ENCODE measurements at regions not wholly inside any gene's neighbourhood (a gene's known extent, or its start where the extent isn't known, plus 50 kb on each side); places are given as distances from the start of the nearest gene placed in this dataset.
A peak's percentile ranks its signal among the peaks of the same experiment; 100 is the strongest.
"Not testable (repeated sequence)": the region's sequence is repeated elsewhere in the genome, so short reads cannot be mapped to it uniquely, and the experiment has no call there.

- no peak for DNase-seq (ENCODE audit: low read depth in 2 of 2)
These were observed 51.8 kb upstream of the MYB start for GRCh38 chr6:135129136-135129856.

- DNase-seq (ENCODE audit: low read depth in 2 of 2), result peak; percentile 50 to 53
These were observed 52.7 kb upstream of the MYB start for GRCh38 chr6:135128268-135128914.

GRCh38 chr6:135126729-135127128 lies 54.4 kb upstream of the MYB start:
- no peak for DNase-seq (ENCODE audit: low read depth in 2 of 2)

- no peak for DNase-seq (ENCODE audit: low read depth in 2 of 2)
These were observed 55.1 kb upstream of the MYB start for GRCh38 chr6:135126034-135126433.

- no peak for DNase-seq (ENCODE audit: low read depth in 2 of 2)
These were observed 59.7 kb upstream of the MYB start for GRCh38 chr6:135121434-135121833.

- DNase-seq (ENCODE audit: low read depth in 2 of 2), result no peak
These were observed 62.9 kb upstream of the MYB start for GRCh38 chr6:135118134-135118730.

- no peak for DNase-seq (ENCODE audit: low read depth in 2 of 2)
These were observed 62.9 kb upstream of the HBS1L start for GRCh38 chr6:135117413-135117968.

GRCh38 chr6:135116571-135116970 lies 61.9 kb upstream of the HBS1L start:
- DNase-seq (ENCODE audit: low read depth in 2 of 2), result no peak

GRCh38 chr6:135115834-135116233 lies 61.2 kb upstream of the HBS1L start:
- no peak for DNase-seq (ENCODE audit: low read depth in 2 of 2)

- DNase-seq (ENCODE audit: low read depth in 2 of 2), result no peak
These were observed 60.8 kb upstream of the HBS1L start for GRCh38 chr6:135115411-135115810.

- peak; percentile 56 to 57 for DNase-seq (ENCODE audit: low read depth in 2 of 2)
These were observed 59.9 kb upstream of the HBS1L start for GRCh38 chr6:135114355-135115145.

GRCh38 chr6:135113860-135114259 lies 59.2 kb upstream of the HBS1L start:
- DNase-seq (ENCODE audit: low read depth in 2 of 2), result no peak

- DNase-seq (ENCODE audit: low read depth in 2 of 2), result not testable (repeated sequence)
These were observed 58.3 kb upstream of the HBS1L start for GRCh38 chr6:135112951-135113350.

- not testable (repeated sequence) for DNase-seq (ENCODE audit: low read depth in 2 of 2)
These were observed 55.7 kb upstream of the HBS1L start for GRCh38 chr6:135110261-135110781.

GRCh38 chr6:135109761-135110160 lies 55.1 kb upstream of the HBS1L start:
- DNase-seq (ENCODE audit: low read depth in 2 of 2), result no peak

- DNase-seq (ENCODE audit: low read depth in 2 of 2), result no peak
These were observed 54.1 kb upstream of the HBS1L start for GRCh38 chr6:135108692-135109091.

GRCh38 chr6:135106611-135107010 lies 52.0 kb upstream of the HBS1L start:
- DNase-seq (ENCODE audit: low read depth in 2 of 2), result no peak

- no peak for DNase-seq (ENCODE audit: low read depth in 2 of 2)
These were observed 51.1 kb upstream of the HBS1L start for GRCh38 chr6:135105710-135106109.

GRCh38 chr6:135105299-135105698 lies 50.7 kb upstream of the HBS1L start:
- no peak for DNase-seq (ENCODE audit: low read depth in 2 of 2)
